ENCODE measurements at regions not wholly inside any gene's neighbourhood (a gene's known extent, or its start where the extent isn't known, plus 50 kb on each side); places are given as distances from the start of the nearest gene placed in this dataset.

- no peak overlapping the region for H2AK5ac ChIP-seq (ENCODE audit: low read depth, low read length)
- H3K4me1 ChIP-seq (ENCODE audit: control insufficient read depth in 2 of 2, insufficient read depth in 1 of 2, low read depth in 1 of 2, low read length in 2 of 2), result no peaks in the 10 kb centered on the region
- H2BK15ac ChIP-seq (ENCODE audit: low read length), result no peak overlapping the region
- H3K79me1 ChIP-seq (ENCODE audit: low read depth, low read length), result no peaks in the 10 kb centered on the region
- H3K4me3 ChIP-seq (ENCODE audit: low read length in 2 of 2), result no peak overlapping the region
- no peak overlapping the region for H4K8ac ChIP-seq (ENCODE audit: low read depth, low read length)
- no peak overlapping the region for H3K4me2 ChIP-seq (ENCODE audit: insufficient read depth, low read length, poor library complexity, severe bottlenecking)
- H3K9ac ChIP-seq (ENCODE audit: low read depth, low read length, poor library complexity), result no peak overlapping the region
- no peak overlapping the region for H4K91ac ChIP-seq (ENCODE audit: low read depth, low read length, poor library complexity)
- no peak overlapping the region for H3K4ac ChIP-seq (ENCODE audit: low read length)
- no peak overlapping the region for H2AFZ ChIP-seq (ENCODE audit: low read length)
- H3K27me3 ChIP-seq (ENCODE audit: control insufficient read depth in 3 of 3, insufficient read depth in 3 of 3, low read depth in 1 of 3, low read length in 3 of 3), result no peaks in the 10 kb centered on the region
- H3K23ac ChIP-seq (ENCODE audit: low read depth, low read length, poor library complexity), result no peak overlapping the region
- H3K14ac ChIP-seq (ENCODE audit: low read length), result no peak overlapping the region
- no peak overlapping the region for H2BK120ac ChIP-seq (ENCODE audit: low read depth, low read length)
- no CpG with 5 or more reads among the region's 2 CpGs for WGBS, 2 donors (ENCODE audit: extremely low coverage in 2 of 2, insufficient read length in 2 of 2, insufficient replicate concordance in 1 of 2)
- H3K27ac ChIP-seq (replicated peaks; ENCODE audit: low read length), result no peak overlapping the region
- no peak overlapping the region for H3K18ac ChIP-seq (ENCODE audit: low read length)
- H3K36me3 ChIP-seq (replicated peaks in 1 of 2; ENCODE audit: control insufficient read depth in 2 of 2, insufficient read depth in 2 of 2, low read length in 2 of 2), result no peaks in the 10 kb centered on the region
- no peak overlapping the region for H2BK5ac ChIP-seq (ENCODE audit: low read length)
- H2BK12ac ChIP-seq (ENCODE audit: low read length), result no peak overlapping the region
- peaks cover 0 to 2% of the 10 kb centered on the region in 2 donors for H3K9me3 ChIP-seq (replicated peaks in 1 of 2; ENCODE audit: control insufficient read depth in 2 of 2, insufficient read depth in 1 of 2, low read depth in 1 of 2, low read length in 2 of 2)
- no peak for DNase-seq (ENCODE audit: low spot score)
Measured at GRCh38 chr2:51231071-51231470, 199.1 kb upstream of the NRXN1 start.

GRCh38 chr2:51225377-51225776 is 193.4 kb upstream of the NRXN1 start:
- no peak overlapping the region for H3K4me2 ChIP-seq (ENCODE audit: insufficient read depth, low read length, poor library complexity, severe bottlenecking)
- no peak overlapping the region for H2BK5ac ChIP-seq (ENCODE audit: low read length)
- no peaks in the 10 kb centered on the region for H3K9me3 ChIP-seq (replicated peaks in 1 of 2; ENCODE audit: control insufficient read depth in 2 of 2, insufficient read depth in 1 of 2, low read depth in 1 of 2, low read length in 2 of 2)
- H2BK12ac ChIP-seq (ENCODE audit: low read length), result no peak overlapping the region
- H3K4ac ChIP-seq (ENCODE audit: low read length), result no peak overlapping the region
- no peak overlapping the region for H3K27ac ChIP-seq (replicated peaks; ENCODE audit: low read length)
- H2BK15ac ChIP-seq (ENCODE audit: low read length), result no peak overlapping the region
- H3K18ac ChIP-seq (ENCODE audit: low read length), result no peak overlapping the region
- no peaks in the 10 kb centered on the region for H3K27me3 ChIP-seq (ENCODE audit: control insufficient read depth in 3 of 3, insufficient read depth in 3 of 3, low read depth in 1 of 3, low read length in 3 of 3)
- H2BK120ac ChIP-seq (ENCODE audit: low read depth, low read length), result no peak overlapping the region
- H4K8ac ChIP-seq (ENCODE audit: low read depth, low read length), result no peak overlapping the region
- H3K9ac ChIP-seq (ENCODE audit: low read depth, low read length, poor library complexity), result no peak overlapping the region
- WGBS, 2 donors (ENCODE audit: extremely low coverage in 2 of 2, insufficient read length in 2 of 2, insufficient replicate concordance in 1 of 2), result no CpG with 5 or more reads among the region's 3 CpGs
- no peaks in the 10 kb centered on the region for H3K79me1 ChIP-seq (ENCODE audit: low read depth, low read length)
- H3K4me1 ChIP-seq (ENCODE audit: control insufficient read depth in 2 of 2, insufficient read depth in 1 of 2, low read depth in 1 of 2, low read length in 2 of 2), result no peaks in the 10 kb centered on the region
- no peak overlapping the region for H3K14ac ChIP-seq (ENCODE audit: low read length)
- H3K36me3 ChIP-seq (replicated peaks in 1 of 2; ENCODE audit: control insufficient read depth in 2 of 2, insufficient read depth in 2 of 2, low read length in 2 of 2), result no peaks in the 10 kb centered on the region
- no peak overlapping the region for H2AK5ac ChIP-seq (ENCODE audit: low read depth, low read length)
- DNase-seq (ENCODE audit: low spot score), result no peak
- no peak overlapping the region for H2AFZ ChIP-seq (ENCODE audit: low read length)
- H4K91ac ChIP-seq (ENCODE audit: low read depth, low read length, poor library complexity), result no peak overlapping the region
- no peak overlapping the region for H3K4me3 ChIP-seq (ENCODE audit: low read length in 2 of 2)
- H3K23ac ChIP-seq (ENCODE audit: low read depth, low read length, poor library complexity), result no peak overlapping the region

- DNase-seq (ENCODE audit: low spot score), result no peak
- no peak overlapping the region for H3K18ac ChIP-seq (ENCODE audit: low read length)
Measured at GRCh38 chr2:51224790-51225189, 192.9 kb upstream of the NRXN1 start.

GRCh38 chr2:51222106-51222505 is 190.2 kb upstream of the NRXN1 start:
- no peak overlapping the region for H2BK15ac ChIP-seq (ENCODE audit: low read length)
- H3K4me2 ChIP-seq (ENCODE audit: insufficient read depth, low read length, poor library complexity, severe bottlenecking), result no peak overlapping the region
- DNase-seq (ENCODE audit: low spot score), result no peak
- no peaks in the 10 kb centered on the region for H3K4me1 ChIP-seq (ENCODE audit: control insufficient read depth in 2 of 2, insufficient read depth in 1 of 2, low read depth in 1 of 2, low read length in 2 of 2)
- no CpG with 5 or more reads among the region's 4 CpGs for WGBS, 2 donors (ENCODE audit: extremely low coverage in 2 of 2, insufficient read length in 2 of 2, insufficient replicate concordance in 1 of 2)
- H2AFZ ChIP-seq (ENCODE audit: low read length), result no peak overlapping the region
- no peak overlapping the region for H3K9ac ChIP-seq (ENCODE audit: low read depth, low read length, poor library complexity)
- no peak overlapping the region for H2BK5ac ChIP-seq (ENCODE audit: low read length)
- no peak overlapping the region for H2BK12ac ChIP-seq (ENCODE audit: low read length)
- no peaks in the 10 kb centered on the region for H3K27me3 ChIP-seq (ENCODE audit: control insufficient read depth in 3 of 3, insufficient read depth in 3 of 3, low read depth in 1 of 3, low read length in 3 of 3)
- no peak overlapping the region for H3K23ac ChIP-seq (ENCODE audit: low read depth, low read length, poor library complexity)
- H4K91ac ChIP-seq (ENCODE audit: low read depth, low read length, poor library complexity), result no peak overlapping the region
- H3K79me1 ChIP-seq (ENCODE audit: low read depth, low read length), result no peaks in the 10 kb centered on the region
- H3K18ac ChIP-seq (ENCODE audit: low read length), result no peak overlapping the region
- H4K8ac ChIP-seq (ENCODE audit: low read depth, low read length), result no peak overlapping the region
- H3K9me3 ChIP-seq (replicated peaks in 1 of 2; ENCODE audit: control insufficient read depth in 2 of 2, insufficient read depth in 1 of 2, low read depth in 1 of 2, low read length in 2 of 2), result no peaks in the 10 kb centered on the region
- no peak overlapping the region for H3K4me3 ChIP-seq (ENCODE audit: low read length in 2 of 2)
- no peak overlapping the region for H3K4ac ChIP-seq (ENCODE audit: low read length)
- H3K27ac ChIP-seq (replicated peaks; ENCODE audit: low read length), result no peak overlapping the region
- H3K36me3 ChIP-seq (replicated peaks in 1 of 2; ENCODE audit: control insufficient read depth in 2 of 2, insufficient read depth in 2 of 2, low read length in 2 of 2), result no peaks in the 10 kb centered on the region
- H2AK5ac ChIP-seq (ENCODE audit: low read depth, low read length), result no peak overlapping the region
- H2BK120ac ChIP-seq (ENCODE audit: low read depth, low read length), result no peak overlapping the region
- H3K14ac ChIP-seq (ENCODE audit: low read length), result no peak overlapping the region

More at GRCh38 chr2:51224790-51225189, 192.9 kb upstream of the NRXN1 start:
- Histone ChIP-seq H3K4me1 (ENCODE audit: control insufficient read depth in 2 of 2, insufficient read depth in 1 of 2, low read depth in 1 of 2, low read length in 2 of 2) (no peaks in the 10 kb centered on the region), H3K79me1 (ENCODE audit: low read depth, low read length) (no peaks in the 10 kb centered on the region), H2BK5ac (ENCODE audit: low read length) (no peak overlapping the region), H3K23ac (ENCODE audit: low read depth, low read length, poor library complexity) (no peak overlapping the region), H3K36me3 (replicated peaks in 1 of 2; ENCODE audit: control insufficient read depth in 2 of 2, insufficient read depth in 2 of 2, low read length in 2 of 2) (no peaks in the 10 kb centered on the region), H3K27me3 (ENCODE audit: control insufficient read depth in 3 of 3, insufficient read depth in 3 of 3, low read depth in 1 of 3, low read length in 3 of 3) (no peaks in the 10 kb centered on the region), H3K27ac (replicated peaks; ENCODE audit: low read length) (no peak overlapping the region), H2AFZ (ENCODE audit: low read length) (no peak overlapping the region), H3K9ac (ENCODE audit: low read depth, low read length, poor library complexity) (no peak overlapping the region), H2BK15ac (ENCODE audit: low read length) (no peak overlapping the region), H3K4ac (ENCODE audit: low read length) (no peak overlapping the region), H2AK5ac (ENCODE audit: low read depth, low read length) (no peak overlapping the region), H4K8ac (ENCODE audit: low read depth, low read length) (no peak overlapping the region), H3K9me3 (replicated peaks in 1 of 2; ENCODE audit: control insufficient read depth in 2 of 2, insufficient read depth in 1 of 2, low read depth in 1 of 2, low read length in 2 of 2) (no peaks in the 10 kb centered on the region), H3K14ac (ENCODE audit: low read length) (no peak overlapping the region), H2BK12ac (ENCODE audit: low read length) (no peak overlapping the region), H4K91ac (ENCODE audit: low read depth, low read length, poor library complexity) (no peak overlapping the region), H2BK120ac (ENCODE audit: low read depth, low read length) (no peak overlapping the region), H3K4me2 (ENCODE audit: insufficient read depth, low read length, poor library complexity, severe bottlenecking) (no peak overlapping the region), H3K4me3 (ENCODE audit: low read length in 2 of 2) (no peak overlapping the region)

All from neuronal stem cell (in vitro differentiated cells).